K562 (cell line): ENCODE measurements at regions not wholly inside any gene's neighbourhood (a gene's known extent, or its start where the extent isn't known, plus 50 kb on each side); places are given as distances from the start of the nearest gene placed in this dataset.
A peak's percentile ranks its signal among the peaks of the same experiment; 100 is the strongest.

Experiments used
- ATAC-seq: fragments of 200-7000 bp; cut with Tn5 transposase; 3 replicates; pipeline ENCODE4 v1.9.1; 2020; ENCODE audit warnings: moderate library complexity
- BruUV-seq: library from RNA; stranded (reverse); fragments of 400-500 nt; replicated peaks from 2 replicates; lab custom pipeline; 2021; lab: Mats Ljungman, UMichigan
- CTCF ChIA-PET: fragments of 300-600 bp; formaldehyde crosslinking; extraction: SDS; loops from one replicate; lab custom pipeline; 2021; ENCODE audit warnings: low intra/inter-chr PET ratio; lab: Yijun Ruan, JAX
- POLR2A ChIA-PET: fragments of 300-600, 350-650 bp; sonication (Branson Sonifier 250); formaldehyde crosslinking; extraction: SDS; loops from one replicate; lab custom pipeline; 2021; ENCODE audit warnings: antibody characterized with exemption, inconsistent platforms; lab: Yijun Ruan, JAX
- DNase-seq, 4 experiments: peaks; one replicate each; pipeline versions ENCODE4 v3.0.0 to v3.0.0-alpha.2; 2011 to 2018; ENCODE audit warnings: low spot score in 3 of 4, mixed read lengths in 3 of 4; ENCODE audit errors: extremely low read depth in 1 of 4
- FAIRE-seq: peaks from 2 replicates; lab custom pipeline; 2011; peaks lifted over from hg19 to GRCh38; lab: Jason Lieb, UNC
- H2AFZ ChIP-seq: 2 replicates; pipeline ENCODE4 v1.6.0; 2011; ENCODE audit warnings: low read depth, low read length, control low read depth, inconsistent platforms
- H3K27ac ChIP-seq: fragments of 200-600 bp; 3 replicates; pipeline ENCODE4 v1.8.0; 2011; ENCODE audit warnings: low read depth, mild to moderate bottlenecking, control low read depth, inconsistent platforms, low read length, moderate library complexity, mixed read lengths; ENCODE audit errors: extremely low read depth
- H3K27me3 ChIP-seq, 2 experiments: fragments of 300-600 bp in 1 of 2; 2 replicates in 1 of 2; 3 replicates in 1 of 2; pipeline versions ENCODE4 v1.6.0 to v1.8.0; 2011; ENCODE audit warnings: inconsistent platforms in 2 of 2, low read length in 2 of 2, mild to moderate bottlenecking in 1 of 2, mixed read lengths in 1 of 2, moderate library complexity in 1 of 2; ENCODE audit not compliant: control insufficient read depth in 2 of 2, insufficient read depth in 2 of 2
- H3K36me3 ChIP-seq: fragments of 300-600 bp; 3 replicates; pipeline ENCODE4 v1.8.0; 2011; ENCODE audit warnings: mild to moderate bottlenecking, low read length, inconsistent platforms; ENCODE audit not compliant: control insufficient read depth, insufficient read depth
- H3K4me1 ChIP-seq, 2 experiments: fragments of 200-600 bp in 1 of 2; replicated peaks in 1 of 2; 2 replicates in 1 of 2; 3 replicates in 1 of 2; pipeline versions ENCODE4 v1.5.1 to v1.8.0; 2011; ENCODE audit warnings: inconsistent platforms in 2 of 2, low read length in 2 of 2, mild to moderate bottlenecking in 1 of 2, mixed read lengths in 1 of 2, moderate library complexity in 1 of 2; ENCODE audit not compliant: control insufficient read depth in 2 of 2, insufficient read depth in 2 of 2
- H3K4me2 ChIP-seq: 2 replicates; pipeline ENCODE4 v1.6.1; 2011; ENCODE audit warnings: low read length, control low read depth, inconsistent platforms, mixed read lengths; ENCODE audit not compliant: insufficient read depth
- H3K4me3 ChIP-seq: fragments of 200-600 bp; sonication (generic), shearing (Covaris generic); 2 replicates; pipeline ENCODE4 v1.5.1; 2016; ENCODE audit warnings: control low read depth, inconsistent platforms
- H3K79me2 ChIP-seq: fragments of 200-600 bp; 3 replicates; pipeline ENCODE4 v1.8.0; 2011; ENCODE audit warnings: low read length, inconsistent platforms; ENCODE audit not compliant: control insufficient read depth, insufficient read depth
- H3K9ac ChIP-seq, 2 experiments: 2 replicates each; pipeline versions ENCODE4 v1.6.0 to v1.6.1; 2011; ENCODE audit warnings: low read depth in 2 of 2, low read length in 2 of 2, control low read depth in 1 of 2, inconsistent platforms in 1 of 2, mild to moderate bottlenecking in 1 of 2, mixed read lengths in 1 of 2; ENCODE audit not compliant: insufficient read depth in 1 of 2
- H3K9me1 ChIP-seq: one replicate; pipeline ENCODE4 v1.6.0; 2011; ENCODE audit warnings: inconsistent platforms, mild to moderate bottlenecking, low read length, moderate library complexity; ENCODE audit not compliant: control insufficient read depth, insufficient read depth
- H3K9me3 ChIP-seq: replicated peaks from 2 replicates; pipeline ENCODE4 v1.5.1; 2011; ENCODE audit warnings: low read depth, low read length, inconsistent platforms; ENCODE audit not compliant: control insufficient read depth, insufficient read depth
- H4K20me1 ChIP-seq: replicated peaks from 2 replicates; pipeline ENCODE4 v1.6.1; 2011; ENCODE audit warnings: low read length, inconsistent platforms, mixed read lengths; ENCODE audit not compliant: control insufficient read depth, insufficient read depth
- CSDE1 ChIP-seq, 2 experiments: fragments of 450-650 bp; IDR thresholded peaks; 2 replicates each; pipeline ENCODE4 v1.6.1; 2016; ENCODE audit warnings: mild to moderate bottlenecking in 1 of 2
- CTCF ChIP-seq, 3 experiments: IDR thresholded peaks in 2 of 3; conservative IDR thresholded peaks in 1 of 3; 2 replicates each; pipeline ENCODE4 v1.5.1; 2011 to 2012; ENCODE audit warnings: low read length in 3 of 3, mild to moderate bottlenecking in 3 of 3, control low read depth in 2 of 3, improper control_type of control experiment in 1 of 3, inconsistent platforms in 1 of 3, low read depth in 1 of 3, mixed read lengths in 1 of 3, moderate library complexity in 1 of 3; ENCODE audit not compliant: insufficient read depth in 2 of 3
- DPF2 ChIP-seq: fragments of 450-650 bp; IDR thresholded peaks from 2 replicates; pipeline ENCODE4 v1.6.1; 2016
- MXI1 ChIP-seq: IDR thresholded peaks from 2 replicates; pipeline ENCODE4 v1.6.1; 2011; ENCODE audit warnings: low read depth, mild to moderate bottlenecking, improper control_type of control experiment, low read length
- NCOR1 ChIP-seq: fragments of 450-650 bp; IDR thresholded peaks from 2 replicates; pipeline ENCODE4 v1.6.1; 2016; ENCODE audit warnings: mild to moderate bottlenecking, moderate library complexity
- NONO ChIP-seq, 2 experiments: fragments of 200-400 bp in 1 of 2; fragments of 450-650 bp in 1 of 2; formaldehyde crosslinking in 1 of 2; IDR thresholded peaks; 2 replicates each; pipeline ENCODE4 v1.6.1; 2017; ENCODE audit warnings: low read depth in 2 of 2, mild to moderate bottlenecking in 2 of 2, moderate library complexity in 2 of 2, low read length in 1 of 2
- RBM25 ChIP-seq: fragments of 200-400 bp; formaldehyde crosslinking; IDR thresholded peaks from 2 replicates; pipeline ENCODE4 v1.6.1; 2018; ENCODE audit warnings: low read length, low read depth, moderate library complexity; ENCODE audit not compliant: severe bottlenecking
- RBM34 ChIP-seq: fragments of 200-400 bp; formaldehyde crosslinking; IDR thresholded peaks from 2 replicates; pipeline ENCODE4 v1.6.1; 2018; ENCODE audit warnings: low read length, borderline replicate concordance; ENCODE audit not compliant: insufficient read depth
- RCOR1 ChIP-seq, 2 experiments: IDR thresholded peaks; 2 replicates each; pipeline ENCODE4 v1.6.1; 2012; ENCODE audit warnings: low read depth in 2 of 2, low read length in 2 of 2, borderline replicate concordance in 1 of 2, improper control_type of control experiment in 1 of 2
- RFX5 ChIP-seq: IDR thresholded peaks from 2 replicates; pipeline ENCODE4 v1.6.1; 2011; ENCODE audit warnings: low read depth, mild to moderate bottlenecking, improper control_type of control experiment, low read length
- SMC3 ChIP-seq: conservative IDR thresholded peaks from 2 replicates; pipeline ENCODE4 v1.6.1; 2011; ENCODE audit warnings: low read depth, low read length, improper control_type of control experiment; ENCODE audit not compliant: insufficient read depth
- USF1 ChIP-seq: sonication (generic); formaldehyde crosslinking; IDR thresholded peaks from 2 replicates; pipeline ENCODE4 v1.9.0; 2022; ENCODE audit warnings: mild to moderate bottlenecking, missing genetic modification reagents
- ZNF551 ChIP-seq: fragments of 250-450 bp; sonication (Bioruptor Pico); IDR thresholded peaks from 2 replicates; pipeline ENCODE4 v1.5.0; 2021; ENCODE audit warnings: mild to moderate bottlenecking, moderate library complexity
- WGBS: fragments of 100-300 bp; shearing (Covaris generic); methylation state at CpG from one replicate; pipeline ENCODE4 v1.1.6; 2016; ENCODE audit warnings: low coverage, mixed read lengths; ENCODE audit not compliant: insufficient coverage; ENCODE audit errors: missing lambda C conversion rate; 5-methylcytosine and 5-hydroxymethylcytosine counted together
- in situ Hi-C: fragments of 300-500 bp; cut with MboI; formaldehyde crosslinking; loops from 4 replicates; pipeline ENCODE4 v1.15.0; 2018; ENCODE audit warnings: inconsistent platforms, mixed read lengths
- intact Hi-C: fragments of 100-400 bp; cut with micrococcal nuclease; formaldehyde crosslinking; loops from 2 replicates; pipeline ENCODE4 v1.14.2; 2022
- TF ChIP-seq, protein P1 (sequence below): fragments of 250-450 bp; sonication (Bioruptor Pico); IDR thresholded peaks from 2 replicates; pipeline ENCODE4 v1.5.1; 2021; ENCODE audit warnings: mild to moderate bottlenecking
- TF ChIP-seq, protein P2 (sequence below): fragments of 450-650 bp; conservative IDR thresholded peaks from 2 replicates; pipeline ENCODE4 v1.6.1; 2016; ENCODE audit warnings: missing genetic modification characterization, low read depth, mild to moderate bottlenecking, control low read depth, missing compliant biosample characterization

GRCh38 chr1:111030590-111030989, 66.9 kb upstream of the LRIF1 start:
- H3K4me1 ChIP-seq: peaks cover 0 to under 1% of the 10 kb centered on the region in 2 experiments; a peak in 1 of 5 replicates
- H3K79me2 ChIP-seq: no peaks in the 10 kb centered on the region
- H3K4me3 ChIP-seq: no peak overlapping the region
- in situ Hi-C loops: no loop called here
- FAIRE-seq (peak; percentile 85), ATAC-seq (peak; percentile 95), DNase-seq (peak; percentile 44 to 83 (median 53))
- H4K20me1 ChIP-seq: no peaks in the 10 kb centered on the region
- no peak overlapping the region for H3K4me2 ChIP-seq
- ChIA-PET POLR2A (interaction anchor here (1.1 to 2.0 kb wide), 2 partner anchors 15 to 66 kb away, joined by 5 to 10 read pairs; no protein-coding TSS in a partner anchor), CTCF (interaction anchor here (0.6 to 2.6 kb wide), 5 partner anchors 9 to 396 kb away, joined by 3 to 11 read pairs (median 5); no protein-coding TSS in a partner anchor)
- no peaks in the 10 kb centered on the region for H3K9me3 ChIP-seq
- no TSS peak for BruUV-seq
- no peak overlapping the region for H3K27ac ChIP-seq
- no peaks in the 10 kb centered on the region for H3K36me3 ChIP-seq
- H3K9ac ChIP-seq: no peak overlapping the region
- no peaks in the 10 kb centered on the region for H3K9me1 ChIP-seq
- no peak overlapping the region for H2AFZ ChIP-seq
- 0% methylated on average over 1 of the region's 1 CpG for WGBS
- intact Hi-C loops: loop anchor here (2.0 to 10.0 kb wide), 3 partner anchors 192 to 370 kb away; no protein-coding TSS in a partner anchor
- no peaks in the 10 kb centered on the region for H3K27me3 ChIP-seq
- TF ChIP-seq NONO (IDR thresholded peaks at IDR 0.05; ENCODE audit: low read depth in 2 of 2, low read length in 1 of 2) (0 out of 4 replicates have a peak, but pooled peaks of 1 of the 2 experiments have one; percentile 4), RBM25 (peak; percentile 81), ZNF551 (CRISPR knock-in tag) (0 out of 2 replicates have a peak, but pooled peaks have one; percentile 17), RCOR1 (IDR thresholded peaks at IDR 0.05; ENCODE audit: borderline replicate concordance in 1 of 2, low read depth in 2 of 2, low read length in 2 of 2) (0 out of 4 replicates have a peak, but pooled peaks of 1 of the 2 experiments have one; percentile 43), RFX5 (no peak), CTCF (IDR thresholded peaks at IDR 0.05 in 2 of 3, conservative IDR thresholded peaks at IDR 0.05 in 1 of 3; ENCODE audit: insufficient read depth in 2 of 3, low read depth in 1 of 3, low read length in 3 of 3) (peak; percentile 86 to 93 (median 87)), SMC3 (peak; percentile 44; the same call in 1 of the 2 replicates), NCOR1 (0 out of 2 replicates have a peak, but pooled peaks have one; percentile 12), DPF2 (no peak), USF1 (CRISPR knock-in tag) (no peak), CSDE1 (IDR thresholded peaks at IDR 0.05) (no peak), RBM34 (no peak), MXI1 (no peak)
- TF ChIP-seq, protein P1, sequence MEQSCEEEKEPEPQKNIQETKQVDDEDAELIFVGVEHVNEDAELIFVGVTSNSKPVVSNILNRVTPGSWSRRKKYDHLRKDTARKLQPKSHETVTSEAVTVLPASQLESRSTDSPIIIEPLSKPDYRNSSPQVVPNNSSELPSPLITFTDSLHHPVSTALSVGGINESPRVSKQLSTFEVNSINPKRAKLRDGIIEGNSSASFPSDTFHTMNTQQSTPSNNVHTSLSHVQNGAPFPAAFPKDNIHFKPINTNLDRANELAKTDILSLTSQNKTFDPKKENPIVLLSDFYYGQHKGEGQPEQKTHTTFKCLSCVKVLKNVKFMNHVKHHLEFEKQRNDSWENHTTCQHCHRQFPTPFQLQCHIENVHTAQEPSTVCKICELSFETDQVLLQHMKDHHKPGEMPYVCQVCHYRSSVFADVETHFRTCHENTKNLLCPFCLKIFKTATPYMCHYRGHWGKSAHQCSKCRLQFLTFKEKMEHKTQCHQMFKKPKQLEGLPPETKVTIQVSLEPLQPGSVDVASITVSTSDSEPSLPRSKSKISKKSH (CRISPR knock-in tag): no peak
- TF ChIP-seq, protein P2, sequence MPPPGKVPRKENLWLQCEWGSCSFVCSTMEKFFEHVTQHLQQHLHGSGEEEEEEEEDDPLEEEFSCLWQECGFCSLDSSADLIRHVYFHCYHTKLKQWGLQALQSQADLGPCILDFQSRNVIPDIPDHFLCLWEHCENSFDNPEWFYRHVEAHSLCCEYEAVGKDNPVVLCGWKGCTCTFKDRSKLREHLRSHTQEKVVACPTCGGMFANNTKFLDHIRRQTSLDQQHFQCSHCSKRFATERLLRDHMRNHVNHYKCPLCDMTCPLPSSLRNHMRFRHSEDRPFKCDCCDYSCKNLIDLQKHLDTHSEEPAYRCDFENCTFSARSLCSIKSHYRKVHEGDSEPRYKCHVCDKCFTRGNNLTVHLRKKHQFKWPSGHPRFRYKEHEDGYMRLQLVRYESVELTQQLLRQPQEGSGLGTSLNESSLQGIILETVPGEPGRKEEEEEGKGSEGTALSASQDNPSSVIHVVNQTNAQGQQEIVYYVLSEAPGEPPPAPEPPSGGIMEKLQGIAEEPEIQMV (tag): no peak
